ENCODE measurements at regions not wholly inside any gene's neighbourhood (a gene's known extent, or its start where the extent isn't known, plus 50 kb on each side); places are given as distances from the start of the nearest gene placed in this dataset.

DNA sequence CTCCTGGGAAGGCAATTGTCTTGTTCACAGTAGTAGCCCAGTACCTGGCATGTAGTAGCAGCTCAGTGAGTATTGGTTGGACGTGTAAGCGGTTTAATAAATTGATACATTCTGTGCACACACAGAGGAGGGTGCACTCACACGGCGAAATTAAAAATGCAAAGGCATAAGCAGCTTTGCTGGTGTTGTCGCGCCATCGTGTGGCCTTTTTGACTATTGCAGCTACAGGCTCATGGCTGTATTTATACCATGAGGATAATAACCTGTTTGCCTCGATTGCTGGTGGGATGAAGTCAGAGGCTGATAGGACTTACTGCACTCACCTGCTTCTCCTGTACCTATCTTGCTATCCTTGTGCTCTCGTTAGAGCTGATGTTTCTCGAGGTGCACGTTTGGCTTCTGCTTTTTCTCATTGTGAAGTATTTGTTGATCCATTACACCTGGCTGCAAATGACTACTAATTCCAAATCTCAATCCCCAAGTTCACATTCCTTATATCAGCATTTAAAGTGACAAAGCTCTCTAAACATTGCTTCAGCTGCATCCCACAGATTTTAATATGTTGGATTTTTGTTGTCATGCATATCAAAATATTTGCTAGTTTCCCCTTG is 61.5 kb downstream of the TBXT start:
- DNase-seq (ENCODE audit: low read depth in 3 of 3, low spot score in 2 of 3), result peak in 2 of 3 donors; percentile 62 to 66

DNA sequence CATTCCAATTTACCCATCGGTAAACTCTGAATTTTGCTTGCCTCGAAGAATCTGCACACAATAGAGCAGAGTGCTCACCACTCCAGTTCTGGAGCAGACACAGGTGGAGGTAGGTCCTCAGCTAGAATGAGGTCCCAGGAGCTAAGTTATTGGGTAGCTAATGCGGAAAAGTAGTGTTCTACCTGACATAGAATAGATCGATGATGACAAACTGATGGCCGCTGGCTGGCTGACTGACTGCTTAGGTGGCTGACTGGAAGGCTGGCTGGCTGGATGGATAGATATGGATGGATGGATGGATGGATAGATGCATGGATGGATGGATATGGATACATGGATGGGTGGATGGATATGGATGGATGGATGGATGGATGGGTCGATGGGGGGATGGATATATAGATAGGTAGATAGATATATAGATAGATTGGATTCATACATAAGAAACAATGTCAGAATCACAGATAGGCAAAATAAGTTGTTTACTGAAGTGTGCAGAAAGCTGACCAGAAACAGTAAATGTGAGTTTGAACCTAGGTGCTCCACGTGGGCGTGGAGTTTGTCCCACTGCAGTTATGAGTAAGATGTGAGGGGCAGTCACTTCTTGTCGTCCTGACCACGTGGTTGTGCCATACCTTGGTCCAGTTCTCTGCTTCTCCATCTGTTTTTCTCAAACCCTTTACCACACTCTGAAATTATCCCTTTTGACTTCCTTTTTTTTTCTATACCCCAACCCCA is 62.1 kb downstream of the TBXT start:
- DNase-seq (ENCODE audit: low read depth in 3 of 3, low spot score in 2 of 3), result no peak

DNA sequence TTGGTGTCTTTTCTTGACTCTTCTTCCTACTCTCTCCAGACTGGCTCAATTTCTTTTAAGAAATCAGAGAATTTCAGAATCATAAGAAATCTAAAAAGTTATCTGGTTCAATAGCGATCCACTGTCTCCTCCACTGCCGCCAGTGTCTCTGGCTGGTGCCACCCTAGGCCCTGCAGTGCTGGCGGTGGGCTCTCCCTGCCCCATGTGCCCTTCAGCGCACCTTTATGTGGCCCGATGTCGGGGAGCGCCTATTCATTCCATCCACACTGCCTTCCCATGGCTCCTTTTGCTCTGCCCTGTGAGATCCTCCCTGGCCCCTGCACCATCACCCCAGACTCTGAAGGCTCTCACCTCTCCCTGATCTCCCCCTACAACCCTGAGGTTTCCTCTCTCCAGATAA is 62.8 kb downstream of the TBXT start:
- DNase-seq (ENCODE audit: low read depth in 3 of 3, low spot score in 2 of 3), result no peak

DNA sequence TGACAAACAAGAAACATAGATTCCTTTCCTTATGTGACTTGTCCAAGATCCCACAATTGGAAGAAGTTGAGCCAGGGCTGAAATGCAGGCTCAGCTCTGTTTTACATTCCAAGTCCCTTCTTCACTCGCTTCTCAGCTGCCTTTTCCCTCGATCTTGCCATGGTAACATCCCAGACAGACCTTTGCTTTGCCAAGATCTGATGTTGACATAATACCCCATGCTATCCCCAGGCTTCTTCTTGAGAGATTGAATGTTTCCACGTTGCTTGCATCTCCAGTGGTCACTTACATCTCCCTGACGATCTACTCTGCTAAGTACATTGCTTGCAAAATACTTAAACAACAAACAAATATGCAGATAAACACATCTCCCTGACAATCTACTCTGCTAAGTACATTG is 63.5 kb downstream of the TBXT start:
- no peak for DNase-seq (ENCODE audit: low read depth in 3 of 3, low spot score in 2 of 3)

GRCh38 chr6:166101819-166102419 is 65.7 kb downstream of the TBXT start:
- no peak for DNase-seq (ENCODE audit: low read depth in 3 of 3, low spot score in 2 of 3)

- peak in 2 of 3 donors; percentile 53 to 63 for DNase-seq (ENCODE audit: low read depth in 3 of 3, low spot score in 2 of 3)
Observed at GRCh38 chr6:166097914-166098522, 69.6 kb downstream of the TBXT start.

DNA sequence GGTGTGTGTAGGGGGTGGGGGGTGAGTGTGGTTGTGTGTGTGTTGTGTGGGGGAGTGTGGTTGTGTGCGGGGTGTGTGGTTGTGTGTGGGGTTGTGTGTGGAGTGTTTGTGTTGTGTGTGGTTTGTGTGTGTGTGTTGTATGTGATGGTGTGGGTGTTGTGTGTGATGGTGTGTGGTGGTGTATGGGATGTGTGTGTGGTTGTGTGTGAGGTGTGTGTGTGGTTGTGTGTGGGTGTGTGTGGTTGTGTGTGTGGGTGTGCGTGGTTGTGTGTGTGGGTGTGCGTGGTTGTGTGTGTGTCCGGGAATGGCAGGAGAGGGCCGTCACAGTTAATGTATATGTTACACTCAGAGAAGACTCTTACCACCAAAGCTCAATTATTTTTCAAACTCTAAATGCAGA is 79.8 kb downstream of the TBXT start:
- DNase-seq (ENCODE audit: low read depth in 3 of 3, low spot score in 2 of 3), result no peak

- DNase-seq (ENCODE audit: low read depth in 3 of 3, low spot score in 2 of 3), result no peak
Observed at GRCh38 chr6:166087246-166087645, 80.4 kb downstream of the TBXT start.

GRCh38 chr6:166085500-166085899 is 82.2 kb downstream of the TBXT start:
- DNase-seq (ENCODE audit: low read depth in 3 of 3, low spot score in 2 of 3), result no peak

GRCh38 chr6:166084951-166085350 is 82.7 kb downstream of the TBXT start:
- DNase-seq (ENCODE audit: low read depth in 3 of 3, low spot score in 2 of 3), result no peak

DNA sequence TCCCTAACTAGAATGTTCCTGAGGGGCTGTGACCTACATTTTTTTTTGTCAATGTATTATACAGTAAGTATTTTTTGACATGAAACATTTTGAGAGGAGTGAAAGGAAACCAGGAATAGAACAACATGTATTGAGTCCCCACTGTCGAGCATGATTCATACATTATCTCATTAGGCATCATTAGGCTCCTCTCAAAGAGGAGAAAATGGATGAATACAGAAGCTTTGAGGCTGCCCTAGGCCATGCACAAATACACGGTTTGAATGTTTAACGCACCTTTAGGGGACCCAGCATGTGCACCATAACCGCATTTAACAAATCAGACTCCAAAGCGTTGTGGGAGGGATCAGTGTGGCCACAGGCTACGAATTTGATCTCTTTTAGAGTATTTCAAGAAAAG is 87.8 kb downstream of the TBXT start:
- DNase-seq (ENCODE audit: low read depth in 3 of 3, low spot score in 2 of 3), result no peak

GRCh38 chr6:166078294-166078693 is 89.4 kb downstream of the TBXT start:
- no peak for DNase-seq (ENCODE audit: low read depth in 3 of 3, low spot score in 2 of 3)

- DNase-seq (ENCODE audit: low read depth in 3 of 3, low spot score in 2 of 3), result no peak
Observed at GRCh38 chr6:166076625-166077024, 91.0 kb downstream of the TBXT start.

GRCh38 chr6:166075925-166076324 is 91.7 kb downstream of the TBXT start:
- no peak for DNase-seq (ENCODE audit: low read depth in 3 of 3, low spot score in 2 of 3)

- no peak for DNase-seq (ENCODE audit: low read depth in 3 of 3, low spot score in 2 of 3)
Observed at GRCh38 chr6:166075186-166075585, 92.5 kb downstream of the TBXT start.

DNA sequence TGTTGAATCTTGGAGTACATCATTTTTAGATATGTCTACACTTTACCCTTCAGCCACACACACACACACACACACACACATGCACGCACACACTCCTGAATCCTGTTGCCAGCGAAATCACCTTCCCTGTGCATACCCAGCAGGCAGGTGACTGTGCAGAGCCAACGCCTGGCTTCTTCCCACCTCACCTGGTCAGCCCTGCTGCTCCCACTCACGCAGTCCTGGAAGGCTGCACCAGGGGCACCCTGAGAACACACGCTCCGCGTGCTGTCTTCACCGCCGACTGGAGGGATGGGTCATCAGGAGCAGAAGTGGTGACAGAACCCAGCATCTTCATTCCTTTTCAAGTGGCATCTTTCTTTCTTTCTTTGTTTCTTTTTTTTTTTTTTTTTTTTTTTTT is 94.6 kb downstream of the TBXT start:
- no peak for DNase-seq (ENCODE audit: low read depth in 3 of 3, low spot score in 2 of 3)

DNA sequence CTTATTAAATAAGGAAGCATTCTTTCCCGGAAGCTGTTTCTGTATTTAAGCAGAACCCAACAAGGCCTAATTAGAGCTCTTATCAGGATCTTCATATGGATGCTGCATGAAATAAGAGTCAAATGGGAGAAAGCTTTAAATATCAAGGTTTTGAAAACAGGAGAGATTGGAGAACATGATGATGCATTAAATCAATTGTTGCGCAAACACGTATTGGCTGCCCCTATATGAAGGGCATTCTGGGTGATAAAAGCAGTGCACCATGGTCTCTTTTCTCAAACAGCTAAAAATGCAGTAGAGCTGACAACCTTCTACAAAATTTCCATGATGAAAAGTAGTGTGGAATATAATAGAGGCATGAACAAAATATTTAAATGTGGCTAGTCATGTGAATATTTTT is 98.9 kb downstream of the TBXT start:
- DNase-seq (ENCODE audit: low read depth in 3 of 3, low spot score in 2 of 3), result no peak

DNA sequence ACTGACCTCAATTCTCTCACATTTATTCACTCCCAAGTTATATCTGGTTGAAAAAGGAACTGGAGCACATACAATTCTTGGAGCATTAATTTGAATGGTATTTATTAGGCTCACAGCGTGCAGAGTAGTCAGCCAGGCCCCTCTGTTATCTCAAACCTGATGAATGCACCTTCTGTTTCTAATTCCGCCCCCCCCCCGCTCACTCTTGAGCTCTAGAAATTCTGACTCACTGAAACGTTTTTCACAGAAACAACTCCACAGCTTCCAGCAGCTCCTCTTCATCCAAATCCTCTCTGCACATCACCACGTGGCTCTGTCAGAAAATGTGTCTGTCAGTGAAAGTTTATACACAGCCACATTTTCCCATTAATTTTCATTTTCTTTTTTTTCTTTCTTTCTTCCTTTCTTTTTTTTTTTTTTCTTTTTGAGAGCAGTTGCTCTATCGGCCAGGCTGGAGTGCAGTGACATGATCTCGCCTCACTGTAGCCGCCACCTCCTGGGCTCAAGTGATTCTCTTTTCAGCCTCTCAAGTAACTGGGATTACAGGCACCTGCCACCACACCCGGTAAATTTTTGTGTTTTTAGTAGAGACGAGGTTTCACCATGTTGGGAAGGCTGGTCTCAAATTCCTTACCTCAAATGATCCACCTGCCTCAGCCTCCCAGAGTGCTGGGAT is 109.4 kb downstream of the TBXT start:
- no peak for DNase-seq (ENCODE audit: low read depth in 3 of 3, low spot score in 2 of 3)

DNA sequence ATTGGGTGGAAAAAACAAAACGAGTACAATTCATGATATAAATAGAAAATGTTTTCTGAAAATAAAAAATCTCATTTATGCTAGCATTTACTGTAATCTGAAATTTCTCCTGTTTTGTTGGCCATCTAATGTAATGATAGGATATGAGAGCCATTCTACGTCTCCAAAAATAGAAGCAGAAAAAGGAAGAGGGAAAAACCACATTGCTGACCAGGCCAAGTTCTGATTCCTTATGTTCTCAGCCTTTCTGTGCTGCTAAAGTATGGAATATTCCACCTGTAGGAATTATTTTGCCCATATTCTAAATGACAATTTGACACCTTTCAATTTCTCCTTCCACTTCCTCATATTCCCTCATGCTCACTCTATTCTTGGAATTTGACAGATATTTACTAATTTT is 110.2 kb downstream of the TBXT start:
- no peak for DNase-seq (ENCODE audit: low read depth in 3 of 3, low spot score in 2 of 3)

DNA sequence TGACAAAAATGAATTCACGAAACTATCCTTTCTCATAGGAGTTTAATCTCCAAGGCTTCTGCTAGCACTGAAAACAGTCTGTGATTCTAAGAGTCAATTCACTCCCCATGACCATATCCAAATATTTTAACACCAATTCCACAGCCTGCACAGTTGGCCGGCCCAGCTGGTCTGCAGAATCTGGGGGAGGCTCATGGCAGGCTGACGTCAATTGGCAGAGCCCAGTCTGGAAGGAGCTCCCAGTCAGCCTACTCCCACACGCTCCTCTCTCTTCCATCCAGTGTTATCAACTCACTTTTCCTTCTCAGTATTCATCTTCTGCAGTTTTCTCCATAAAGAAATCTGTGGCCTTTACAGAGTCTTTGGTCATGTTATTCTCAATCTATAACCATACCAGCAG is 111.0 kb downstream of the TBXT start:
- no peak for DNase-seq (ENCODE audit: low read depth in 3 of 3, low spot score in 2 of 3)

- DNase-seq (ENCODE audit: low read depth in 3 of 3, low spot score in 2 of 3), result no peak
Observed at GRCh38 chr6:166055801-166056200, 111.8 kb downstream of the TBXT start.
